CD4-positive, alpha-beta T cell (primary cell): ENCODE measurements at regions not wholly inside any gene's neighbourhood (a gene's known extent, or its start where the extent isn't known, plus 50 kb on each side); places are given as distances from the start of the nearest gene placed in this dataset.

Experiments
- ATAC-seq: fragments of 200-7000 bp; cut with Tn5 transposase; one replicate; pipeline ENCODE4 v1.10.0; 2022; ENCODE audit warnings: mild to moderate bottlenecking; ENCODE audit not compliant: poor library complexity
- CTCF ChIA-PET: fragments of 350-600 bp; sonication (Branson Sonifier 250); formaldehyde crosslinking; loops from one replicate; lab custom pipeline; 2021; ENCODE audit warnings: antibody characterized with exemption, inconsistent platforms; lab: Charles Lee
- POLR2A ChIA-PET: fragments of 350-600 bp; sonication (Branson Sonifier 250); formaldehyde crosslinking; loops from one replicate; lab custom pipeline; 2021; ENCODE audit warnings: antibody characterized with exemption, inconsistent platforms; lab: Charles Lee
- DNase-seq, 14 experiments: peaks; one replicate each; pipeline ENCODE4 v3.0.0-alpha.2; 2013 to 2020; ENCODE audit warnings: mixed read lengths in 2 of 14
- H3K27ac ChIP-seq, 2 donors: one replicate each; pipeline versions ENCODE4 v1.5.1 to v1.7.0; 2013; ENCODE audit warnings: low read length in 2 of 2, low read depth in 1 of 2, mild to moderate bottlenecking in 1 of 2
- H3K27me3 ChIP-seq, 2 experiments: 1 replicate in 1 of 2; 2 replicates in 1 of 2; pipeline versions ENCODE4 v1.6.1 to v1.7.0; 2013; ENCODE audit warnings: low read length in 2 of 2, control low read depth in 1 of 2, mild to moderate bottlenecking in 1 of 2, moderate library complexity in 1 of 2; ENCODE audit not compliant: insufficient read depth in 2 of 2, control insufficient read depth in 1 of 2
- H3K36me3 ChIP-seq: one replicate; pipeline ENCODE4 v1.6.1; 2013; ENCODE audit warnings: low read length, control low read depth; ENCODE audit not compliant: insufficient read depth
- H3K4me1 ChIP-seq: one replicate; pipeline ENCODE4 v1.6.1; 2013; ENCODE audit warnings: low read length, control low read depth; ENCODE audit not compliant: insufficient read depth
- H3K4me3 ChIP-seq: one replicate; pipeline ENCODE4 v1.5.1; 2013; ENCODE audit warnings: mild to moderate bottlenecking, low read length, moderate library complexity
- H3K9me3 ChIP-seq, 2 experiments: 1 replicate in 1 of 2; 2 replicates in 1 of 2; pipeline versions ENCODE4 v1.6.1 to v1.7.0; 2013; ENCODE audit warnings: low read length in 2 of 2, mild to moderate bottlenecking in 2 of 2, control low read depth in 1 of 2, moderate library complexity in 1 of 2; ENCODE audit not compliant: control insufficient read depth in 1 of 2, insufficient read depth in 1 of 2
- H3K27ac Mint-ChIP-seq: one replicate; pipeline ENCODE4 v1.8.0; 2020; ENCODE audit warnings: mixed read lengths
- H3K27me3 Mint-ChIP-seq: one replicate; pipeline ENCODE4 v1.8.0; 2021; ENCODE audit warnings: mixed read lengths
- H3K36me3 Mint-ChIP-seq: one replicate; pipeline ENCODE4 v1.8.0; 2021; ENCODE audit warnings: low read depth, mixed read lengths
- H3K4me1 Mint-ChIP-seq: one replicate; pipeline ENCODE4 v1.8.0; 2021; ENCODE audit warnings: low read depth, mixed read lengths
- H3K4me3 Mint-ChIP-seq: one replicate; pipeline ENCODE4 v1.8.0; 2020; ENCODE audit warnings: mild to moderate bottlenecking, mixed read lengths
- H3K9me3 Mint-ChIP-seq: one replicate; pipeline ENCODE4 v1.8.0; 2020; ENCODE audit warnings: mixed read lengths
- intact Hi-C, 2 experiments: fragments of 100-400 bp; cut with DNase I in 1 of 2; cut with micrococcal nuclease in 1 of 2; formaldehyde crosslinking; loops; one replicate each; pipeline versions ENCODE4 v1.15.1 to v1.9.0; 2023 to 2025; cut with DNase I, micrococcal nuclease
- TF ChIP-seq, protein P1 (sequence below): fragments of 200-600 bp; IDR thresholded peaks from one replicate; pipeline ENCODE4 v1.8.0; 2022; ENCODE audit warnings: antibody characterized with exemption, mild to moderate bottlenecking

DNA sequence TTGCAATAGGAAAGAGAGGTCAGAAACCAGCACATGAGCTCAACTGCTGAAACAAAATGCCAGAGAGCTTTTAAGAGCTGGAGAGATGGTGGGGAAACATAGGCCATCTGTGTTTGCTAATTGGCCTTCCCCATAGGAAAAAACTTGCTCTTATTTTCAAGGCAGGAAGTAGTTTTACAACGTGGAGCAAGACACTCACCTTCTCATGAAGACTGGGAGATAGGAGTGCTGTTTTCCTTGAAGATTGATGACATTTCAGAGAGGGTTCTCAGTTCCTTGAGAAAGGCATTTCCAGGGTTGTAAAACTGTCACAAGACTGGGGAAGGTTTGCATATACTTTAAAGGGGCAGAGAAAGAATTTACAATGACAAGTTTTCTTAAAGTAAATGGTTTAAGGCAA is 586.3 kb upstream of the RAG2 start:
- Histone ChIP-seq H3K27me3 (no peaks in the 10 kb centered on the region), H3K4me3 (no peak overlapping the region), H3K36me3 (no peaks in the 10 kb centered on the region), H3K27ac (no peak overlapping the region), H3K9me3 (peaks cover 0 to 3% of the 10 kb centered on the region in 2 experiments), H3K4me1 (no peaks in the 10 kb centered on the region)
- TF ChIP-seq, protein P1, sequence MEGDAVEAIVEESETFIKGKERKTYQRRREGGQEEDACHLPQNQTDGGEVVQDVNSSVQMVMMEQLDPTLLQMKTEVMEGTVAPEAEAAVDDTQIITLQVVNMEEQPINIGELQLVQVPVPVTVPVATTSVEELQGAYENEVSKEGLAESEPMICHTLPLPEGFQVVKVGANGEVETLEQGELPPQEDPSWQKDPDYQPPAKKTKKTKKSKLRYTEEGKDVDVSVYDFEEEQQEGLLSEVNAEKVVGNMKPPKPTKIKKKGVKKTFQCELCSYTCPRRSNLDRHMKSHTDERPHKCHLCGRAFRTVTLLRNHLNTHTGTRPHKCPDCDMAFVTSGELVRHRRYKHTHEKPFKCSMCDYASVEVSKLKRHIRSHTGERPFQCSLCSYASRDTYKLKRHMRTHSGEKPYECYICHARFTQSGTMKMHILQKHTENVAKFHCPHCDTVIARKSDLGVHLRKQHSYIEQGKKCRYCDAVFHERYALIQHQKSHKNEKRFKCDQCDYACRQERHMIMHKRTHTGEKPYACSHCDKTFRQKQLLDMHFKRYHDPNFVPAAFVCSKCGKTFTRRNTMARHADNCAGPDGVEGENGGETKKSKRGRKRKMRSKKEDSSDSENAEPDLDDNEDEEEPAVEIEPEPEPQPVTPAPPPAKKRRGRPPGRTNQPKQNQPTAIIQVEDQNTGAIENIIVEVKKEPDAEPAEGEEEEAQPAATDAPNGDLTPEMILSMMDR: no peak
- Mint-ChIP-seq H3K36me3 (no peaks in the 10 kb centered on the region), H3K4me1 (no peaks in the 10 kb centered on the region), H3K9me3 (peaks cover 10% of the 10 kb centered on the region), H3K27me3 (no peaks in the 10 kb centered on the region), H3K4me3 (no peak overlapping the region), H3K27ac (no peak overlapping the region)
- CTCF ChIA-PET: no interaction called here
- POLR2A ChIA-PET: no interaction called here
- DNase-seq: no peak
- ATAC-seq: no peak
- intact Hi-C loops: no loop called here

DNA sequence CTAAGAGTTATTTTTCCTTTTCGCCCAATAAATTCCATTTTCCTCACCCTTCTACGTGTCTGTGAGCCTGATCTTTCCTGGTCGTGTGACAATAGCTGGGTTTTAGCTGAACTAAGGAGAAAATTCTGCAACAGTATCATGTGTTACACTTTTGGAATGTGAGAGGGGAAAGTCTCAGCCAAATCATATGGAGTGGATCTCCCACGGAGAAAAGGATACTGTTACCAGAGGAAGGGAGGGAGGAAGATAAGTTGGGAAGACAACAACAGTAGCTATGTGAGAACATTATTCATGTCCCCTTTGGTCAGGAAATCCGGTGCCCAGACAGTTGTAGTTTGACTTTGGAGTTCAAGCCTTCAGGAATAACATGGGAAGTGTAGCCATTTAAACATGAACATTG is 584.0 kb upstream of the RAG2 start:
- DNase-seq (no peak), ATAC-seq (no peak)
- Histone ChIP-seq H3K27ac (no peak overlapping the region), H3K27me3 (no peaks in the 10 kb centered on the region), H3K4me3 (no peak overlapping the region), H3K36me3 (no peaks in the 10 kb centered on the region), H3K9me3 (peaks cover 0 to 3% of the 10 kb centered on the region in 2 experiments), H3K4me1 (no peaks in the 10 kb centered on the region)
- Mint-ChIP-seq H3K4me3 (no peak overlapping the region), H3K4me1 (no peaks in the 10 kb centered on the region), H3K27ac (no peak overlapping the region), H3K36me3 (no peaks in the 10 kb centered on the region), H3K27me3 (no peaks in the 10 kb centered on the region), H3K9me3 (peaks cover 10% of the 10 kb centered on the region)
- CTCF ChIA-PET: no interaction called here
- TF ChIP-seq, protein P1: no peak
- POLR2A ChIA-PET: no interaction called here
- intact Hi-C loops: no loop called here

DNA sequence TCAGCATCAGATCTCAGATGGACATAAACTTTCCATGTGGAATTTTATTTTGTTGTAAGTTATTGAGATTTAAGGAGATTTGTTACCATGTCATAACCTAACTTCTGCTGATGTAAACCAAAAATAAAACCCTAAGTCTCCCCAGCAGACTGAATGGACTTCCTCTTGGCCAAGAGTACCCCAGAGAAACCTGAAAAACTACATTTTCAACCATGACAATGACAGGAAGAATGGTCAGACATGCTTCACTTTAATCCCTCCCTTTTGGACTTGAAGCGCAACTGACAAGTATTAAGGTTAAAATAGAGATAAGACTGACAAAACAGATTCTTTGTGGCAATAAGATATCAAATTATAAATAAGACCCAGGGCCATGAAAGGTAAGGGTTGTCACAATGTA is 579.7 kb upstream of the RAG2 start:
- ChIA-PET POLR2A (no interaction called here), CTCF (no interaction called here)
- H3K4me1 Mint-ChIP-seq: no peaks in the 10 kb centered on the region
- Histone ChIP-seq H3K4me1 (no peaks in the 10 kb centered on the region), H3K9me3 (no peaks in the 10 kb centered on the region), H3K36me3 (no peaks in the 10 kb centered on the region), H3K27me3 (no peaks in the 10 kb centered on the region), H3K27ac (no peak overlapping the region), H3K4me3 (no peak overlapping the region)
- no peaks in the 10 kb centered on the region for H3K36me3 Mint-ChIP-seq
- H3K9me3 Mint-ChIP-seq: peaks cover 12% of the 10 kb centered on the region
- DNase-seq: no peak
- no peak overlapping the region for H3K4me3 Mint-ChIP-seq
- ATAC-seq: no peak
- no peaks in the 10 kb centered on the region for H3K27me3 Mint-ChIP-seq
- TF ChIP-seq, protein P1: no peak
- H3K27ac Mint-ChIP-seq: no peak overlapping the region
- intact Hi-C loops: no loop called here
